ENCODE measurements at regions not wholly inside any gene's neighbourhood (a gene's known extent, or its start where the extent isn't known, plus 50 kb on each side); places are given as distances from the start of the nearest gene placed in this dataset.

DNA sequence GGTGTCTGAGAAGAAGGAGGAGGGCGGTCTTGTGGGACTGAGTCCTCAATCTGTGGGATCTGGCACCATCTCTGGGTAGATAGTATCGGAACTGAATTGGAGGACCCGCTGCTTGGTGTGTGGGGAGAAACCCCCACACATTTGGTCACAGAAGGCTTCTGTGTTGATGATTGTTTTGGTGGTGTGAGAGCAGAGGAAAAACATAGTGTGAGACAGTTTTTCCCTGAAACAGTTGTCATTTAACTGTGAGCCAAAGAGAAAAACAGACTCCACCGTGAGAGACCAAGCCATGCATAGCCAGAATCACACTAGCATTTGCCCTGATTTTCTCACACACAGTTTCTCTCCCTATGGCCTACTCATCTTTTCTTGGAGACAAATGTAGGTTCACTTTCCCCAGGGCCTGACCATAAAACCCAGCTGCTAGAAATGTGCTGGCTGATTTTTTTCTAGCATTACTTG is 91.4 kb upstream of the FLRT2 start:
- TF ChIP-seq, protein P1, sequence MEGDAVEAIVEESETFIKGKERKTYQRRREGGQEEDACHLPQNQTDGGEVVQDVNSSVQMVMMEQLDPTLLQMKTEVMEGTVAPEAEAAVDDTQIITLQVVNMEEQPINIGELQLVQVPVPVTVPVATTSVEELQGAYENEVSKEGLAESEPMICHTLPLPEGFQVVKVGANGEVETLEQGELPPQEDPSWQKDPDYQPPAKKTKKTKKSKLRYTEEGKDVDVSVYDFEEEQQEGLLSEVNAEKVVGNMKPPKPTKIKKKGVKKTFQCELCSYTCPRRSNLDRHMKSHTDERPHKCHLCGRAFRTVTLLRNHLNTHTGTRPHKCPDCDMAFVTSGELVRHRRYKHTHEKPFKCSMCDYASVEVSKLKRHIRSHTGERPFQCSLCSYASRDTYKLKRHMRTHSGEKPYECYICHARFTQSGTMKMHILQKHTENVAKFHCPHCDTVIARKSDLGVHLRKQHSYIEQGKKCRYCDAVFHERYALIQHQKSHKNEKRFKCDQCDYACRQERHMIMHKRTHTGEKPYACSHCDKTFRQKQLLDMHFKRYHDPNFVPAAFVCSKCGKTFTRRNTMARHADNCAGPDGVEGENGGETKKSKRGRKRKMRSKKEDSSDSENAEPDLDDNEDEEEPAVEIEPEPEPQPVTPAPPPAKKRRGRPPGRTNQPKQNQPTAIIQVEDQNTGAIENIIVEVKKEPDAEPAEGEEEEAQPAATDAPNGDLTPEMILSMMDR (IDR thresholded peaks at IDR 0.05) = no peak
- no peak for TF ChIP-seq POLR2A (IDR thresholded peaks at IDR 0.05)
